ENCODE measurements at regions not wholly inside any gene's neighbourhood (a gene's known extent, or its start where the extent isn't known, plus 50 kb on each side); places are given as distances from the start of the nearest gene placed in this dataset.
"Not testable (repeated sequence)": the region's sequence is repeated elsewhere in the genome, so short reads cannot be mapped to it uniquely, and the experiment has no call there.

DNA sequence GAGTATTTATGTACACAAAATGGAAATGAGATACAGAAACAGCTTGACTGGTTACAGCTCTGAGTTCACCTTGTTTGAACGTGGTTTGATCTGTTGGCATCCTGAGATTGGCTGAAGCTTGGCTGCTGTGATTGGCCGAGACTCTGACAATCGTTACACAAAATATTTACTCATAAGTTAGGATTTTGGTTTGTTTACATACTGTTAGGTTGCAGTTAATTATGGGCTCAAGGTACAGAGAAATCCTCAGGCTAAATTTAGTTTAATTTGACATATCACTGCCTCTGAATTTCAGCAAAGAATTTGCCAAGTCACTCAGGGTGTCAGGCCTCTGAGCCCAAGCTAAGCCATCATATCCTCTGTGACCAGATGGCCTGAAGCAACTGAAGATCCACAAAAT is 227.3 kb downstream of the COPRS start:
- no peaks in the 10 kb centered on the region for H3K36me3 ChIP-seq (replicated peaks in 1 of 2; ENCODE audit: control extremely low read depth in 1 of 2, control insufficient read depth in 1 of 2, extremely low read depth in 1 of 2, insufficient read depth in 2 of 2, low read length in 1 of 2)
- no peaks in the 10 kb centered on the region for H3K79me2 ChIP-seq (ENCODE audit: control insufficient read depth, insufficient read depth, low read length)
- TF ChIP-seq EZH2 (IDR thresholded peaks at IDR 0.05; ENCODE audit: borderline replicate concordance, insufficient read depth, low read depth, low read length, poor library complexity, severe bottlenecking) = no peak
- H3K9ac ChIP-seq (ENCODE audit: low read length) = no peak overlapping the region
- peaks cover 4% of the 10 kb centered on the region for H3K9me3 Mint-ChIP-seq (ENCODE audit: insufficient read depth)
- peaks cover 0 to 7% (median 2%) of the 10 kb centered on the region in 3 donors for H3K9me3 ChIP-seq (ENCODE audit: control extremely low read depth in 1 of 3, control insufficient read depth in 2 of 3, insufficient read depth in 1 of 3, low read length in 2 of 3)
- CTCF ChIA-PET = no interaction called here
- H3K27me3 ChIP-seq (replicated peaks in 1 of 4; ENCODE audit: control extremely low read depth in 1 of 4, control insufficient read depth in 3 of 4, insufficient read depth in 4 of 4, low read length in 3 of 4) = peaks cover 0 to 11% (median 2%) of the 10 kb centered on the region in 4 experiments
- H3K4me1 ChIP-seq (ENCODE audit: control insufficient read depth in 2 of 2, insufficient read depth in 2 of 2, low read length in 2 of 2) = no peaks in the 10 kb centered on the region
- no peak overlapping the region for H3K4me3 ChIP-seq (ENCODE audit: control extremely low read depth in 1 of 5, extremely low read depth in 1 of 5, insufficient read depth in 1 of 5, low read depth in 2 of 5, low read length in 4 of 5)
- peaks cover 42% of the 10 kb centered on the region for H3K27me3 Mint-ChIP-seq
- no peak overlapping the region for H3K4me2 ChIP-seq (replicated peaks; ENCODE audit: low read depth, low read length, poor library complexity, severe bottlenecking)
- POLR2A ChIA-PET = no interaction called here
- H2AFZ ChIP-seq (ENCODE audit: insufficient read depth, low read depth, low read length, poor library complexity, severe bottlenecking) = no peak overlapping the region
- H3K4me1 Mint-ChIP-seq = no peaks in the 10 kb centered on the region
- H3K27ac ChIP-seq (ENCODE audit: low read length in 2 of 2) = no peak overlapping the region
- intact Hi-C loops (cut with micrococcal nuclease) = no loop called here
- H4K20me1 ChIP-seq (ENCODE audit: control insufficient read depth, insufficient read depth, low read length, poor library complexity, severe bottlenecking) = no peaks in the 10 kb centered on the region
- H3K27ac Mint-ChIP-seq = no peak overlapping the region
- no CpG with 5 or more reads among the region's 3 CpGs for WGBS (ENCODE audit: insufficient coverage)
- no peak for ATAC-seq (ENCODE audit: low read depth)
- DNase-seq = no peak
- no peak overlapping the region for H3K4me3 Mint-ChIP-seq

DNA sequence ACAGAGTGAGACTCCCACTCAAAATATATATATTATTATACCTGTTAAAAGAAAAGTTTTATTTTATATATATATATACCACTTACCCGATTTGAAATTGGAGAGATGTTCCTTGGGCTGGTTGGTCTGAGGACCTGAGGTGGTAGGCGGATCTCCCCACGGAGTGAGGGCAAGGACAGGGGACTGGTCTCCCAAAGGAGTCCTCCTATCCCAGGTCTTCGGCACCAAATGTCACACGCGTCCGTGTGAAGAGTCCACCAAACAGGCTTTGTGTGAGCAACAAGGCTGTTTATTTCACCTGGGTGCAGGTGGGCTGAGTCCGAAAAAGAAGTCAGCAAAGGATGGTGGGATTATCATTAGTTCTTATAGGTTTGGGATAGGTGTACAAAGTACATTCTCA is 228.2 kb downstream of the COPRS start:
- POLR2A ChIA-PET; H3K4me3 Mint-ChIP-seq; H3K9ac ChIP-seq (ENCODE audit: low read length); ATAC-seq (ENCODE audit: low read depth); H3K4me3 ChIP-seq (ENCODE audit: control extremely low read depth in 1 of 5, extremely low read depth in 1 of 5, insufficient read depth in 1 of 5, low read depth in 2 of 5, low read length in 4 of 5); H3K9me3 ChIP-seq (ENCODE audit: control extremely low read depth in 1 of 3, control insufficient read depth in 2 of 3, insufficient read depth in 1 of 3, low read length in 2 of 3); CTCF ChIA-PET; H3K4me1 ChIP-seq (ENCODE audit: control insufficient read depth in 2 of 2, insufficient read depth in 2 of 2, low read length in 2 of 2); H3K27ac Mint-ChIP-seq; intact Hi-C loops (cut with micrococcal nuclease); H2AFZ ChIP-seq (ENCODE audit: insufficient read depth, low read depth, low read length, poor library complexity, severe bottlenecking); H3K4me1 Mint-ChIP-seq; H3K27ac ChIP-seq (ENCODE audit: low read length in 2 of 2); H3K79me2 ChIP-seq (ENCODE audit: control insufficient read depth, insufficient read depth, low read length); H4K20me1 ChIP-seq (ENCODE audit: control insufficient read depth, insufficient read depth, low read length, poor library complexity, severe bottlenecking); DNase-seq; H3K4me2 ChIP-seq (replicated peaks; ENCODE audit: low read depth, low read length, poor library complexity, severe bottlenecking); H3K36me3 ChIP-seq (replicated peaks in 1 of 2; ENCODE audit: control extremely low read depth in 1 of 2, control insufficient read depth in 1 of 2, extremely low read depth in 1 of 2, insufficient read depth in 2 of 2, low read length in 1 of 2); H3K9me3 Mint-ChIP-seq (ENCODE audit: insufficient read depth): not testable (repeated sequence)
- H3K27me3 ChIP-seq (replicated peaks in 1 of 4; ENCODE audit: control extremely low read depth in 1 of 4, control insufficient read depth in 3 of 4, insufficient read depth in 4 of 4, low read length in 3 of 4) = peaks cover 0 to 11% (median 2%) of the 10 kb centered on the region in 4 experiments
- H3K27me3 Mint-ChIP-seq = peaks cover 47% of the 10 kb centered on the region
- WGBS (ENCODE audit: insufficient coverage) = 77% methylated on average over 7 of the region's 8 CpGs
